ENCODE measurements at regions not wholly inside any gene's neighbourhood (a gene's known extent, or its start where the extent isn't known, plus 50 kb on each side); places are given as distances from the start of the nearest gene placed in this dataset.

DNA sequence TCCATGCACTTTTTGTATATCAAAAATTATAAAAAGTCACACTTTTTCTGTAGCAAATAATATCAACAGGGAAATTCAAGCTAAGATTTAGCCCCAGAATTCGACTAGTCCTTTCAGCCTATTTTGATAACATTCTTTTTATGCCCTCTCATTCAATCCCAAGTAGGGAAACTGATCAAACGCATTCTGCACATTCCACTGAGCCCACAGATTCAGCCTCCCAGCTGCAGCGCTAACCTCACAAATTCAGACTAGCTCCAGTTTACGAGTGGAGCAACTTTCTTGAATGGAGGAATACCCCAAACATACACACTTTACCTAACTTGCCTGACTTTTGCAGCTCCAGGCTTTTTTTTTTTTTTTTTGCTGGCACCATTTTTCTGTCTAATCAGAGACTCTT, 70.3 kb upstream of the HEY2 start:
- TF ChIP-seq, protein P1, sequence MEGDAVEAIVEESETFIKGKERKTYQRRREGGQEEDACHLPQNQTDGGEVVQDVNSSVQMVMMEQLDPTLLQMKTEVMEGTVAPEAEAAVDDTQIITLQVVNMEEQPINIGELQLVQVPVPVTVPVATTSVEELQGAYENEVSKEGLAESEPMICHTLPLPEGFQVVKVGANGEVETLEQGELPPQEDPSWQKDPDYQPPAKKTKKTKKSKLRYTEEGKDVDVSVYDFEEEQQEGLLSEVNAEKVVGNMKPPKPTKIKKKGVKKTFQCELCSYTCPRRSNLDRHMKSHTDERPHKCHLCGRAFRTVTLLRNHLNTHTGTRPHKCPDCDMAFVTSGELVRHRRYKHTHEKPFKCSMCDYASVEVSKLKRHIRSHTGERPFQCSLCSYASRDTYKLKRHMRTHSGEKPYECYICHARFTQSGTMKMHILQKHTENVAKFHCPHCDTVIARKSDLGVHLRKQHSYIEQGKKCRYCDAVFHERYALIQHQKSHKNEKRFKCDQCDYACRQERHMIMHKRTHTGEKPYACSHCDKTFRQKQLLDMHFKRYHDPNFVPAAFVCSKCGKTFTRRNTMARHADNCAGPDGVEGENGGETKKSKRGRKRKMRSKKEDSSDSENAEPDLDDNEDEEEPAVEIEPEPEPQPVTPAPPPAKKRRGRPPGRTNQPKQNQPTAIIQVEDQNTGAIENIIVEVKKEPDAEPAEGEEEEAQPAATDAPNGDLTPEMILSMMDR (IDR thresholded peaks at IDR 0.05): no peak
- H3K27ac ChIP-seq: peak overlapping the region; percentile 28 to 57
- intact Hi-C loops (cut with DNase I): no loop called here
- H3K4me3 ChIP-seq: no peak overlapping the region
- peaks cover 7 to 11% of the 10 kb centered on the region in 2 donors for H3K4me1 ChIP-seq
- no peaks in the 10 kb centered on the region for H3K9me3 ChIP-seq
- DNase-seq (ENCODE audit: low spot score in 2 of 2): no peak
- no peaks in the 10 kb centered on the region for H3K36me3 ChIP-seq
- H3K27me3 ChIP-seq: no peaks in the 10 kb centered on the region

DNA sequence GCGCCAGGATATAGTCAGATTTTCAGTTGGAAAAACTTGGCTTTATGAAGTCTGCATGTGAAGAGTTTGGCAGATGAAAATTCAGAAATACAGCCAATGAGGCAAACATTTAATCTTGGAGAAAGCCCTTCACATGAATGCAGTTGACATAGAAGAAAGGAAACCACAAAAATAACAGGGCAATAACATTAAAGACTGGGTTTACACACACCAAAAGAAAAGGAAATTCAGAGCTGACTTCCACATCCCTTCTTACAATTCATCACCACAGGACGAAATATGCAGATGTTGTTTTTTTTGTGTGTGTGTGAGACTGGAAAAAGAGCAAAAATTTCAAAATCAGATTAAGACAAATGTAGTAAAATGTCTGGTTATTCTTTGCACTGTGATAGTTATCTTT, 69.8 kb upstream of the HEY2 start:
- peaks cover 7 to 9% of the 10 kb centered on the region in 2 donors for H3K4me1 ChIP-seq
- H3K27ac ChIP-seq: peak overlapping the region; percentile 28 to 33
- DNase-seq (ENCODE audit: low spot score in 2 of 2): no peak
- intact Hi-C loops (cut with DNase I): no loop called here
- no peaks in the 10 kb centered on the region for H3K36me3 ChIP-seq
- H3K4me3 ChIP-seq: no peak overlapping the region
- H3K9me3 ChIP-seq: no peaks in the 10 kb centered on the region
- TF ChIP-seq, protein P1 (IDR thresholded peaks at IDR 0.05): no peak
- H3K27me3 ChIP-seq: no peaks in the 10 kb centered on the region

DNA sequence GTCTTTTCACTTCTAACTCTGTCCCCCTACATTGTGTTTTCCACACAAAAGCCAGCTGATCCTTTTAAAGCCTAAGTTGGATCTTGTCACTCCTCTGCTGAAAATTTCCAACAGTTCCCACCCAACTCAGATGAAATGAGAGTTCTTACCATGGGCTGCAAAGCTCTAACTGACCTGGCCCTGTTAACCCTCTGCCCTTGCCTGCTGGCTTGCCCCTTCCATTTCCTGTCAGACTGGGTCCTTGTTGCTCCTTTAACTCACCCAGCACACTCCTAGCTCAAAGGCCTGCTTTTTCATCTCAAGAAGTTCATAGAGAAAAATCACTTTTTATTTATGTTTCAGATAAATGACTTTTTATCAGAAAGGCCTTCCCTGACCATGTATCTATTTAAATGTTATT, 66.5 kb upstream of the HEY2 start:
- Histone ChIP-seq H3K36me3 (no peaks in the 10 kb centered on the region), H3K27ac (no peak overlapping the region), H3K27me3 (no peaks in the 10 kb centered on the region), H3K4me1 (peaks cover 4 to 7% of the 10 kb centered on the region in 2 donors), H3K9me3 (no peaks in the 10 kb centered on the region), H3K4me3 (no peak overlapping the region)
- intact Hi-C loops (cut with DNase I): no loop called here
- DNase-seq (ENCODE audit: low spot score in 2 of 2): no peak
- TF ChIP-seq, protein P1 (IDR thresholded peaks at IDR 0.05): no peak

DNA sequence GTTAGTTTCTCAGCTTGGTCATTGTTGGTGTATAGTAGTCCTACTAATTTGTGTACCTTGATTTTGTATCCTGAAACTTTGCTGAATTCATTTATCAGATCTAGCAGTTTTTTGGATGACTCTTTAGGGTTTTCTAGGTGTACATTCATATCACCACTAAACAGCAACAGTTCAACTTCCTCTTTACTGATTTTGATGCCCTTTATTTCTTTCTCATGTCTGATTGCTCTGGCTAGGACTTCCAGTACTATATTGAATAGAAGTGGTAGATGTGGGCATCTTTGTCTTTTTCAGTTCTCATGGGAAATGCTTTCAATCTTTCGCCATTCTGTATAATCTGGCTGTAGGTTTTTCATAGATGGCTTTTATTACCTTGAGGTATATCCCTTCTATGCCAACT, 61.3 kb upstream of the HEY2 start:
- H3K27me3 ChIP-seq: no peaks in the 10 kb centered on the region
- peak overlapping the region; percentile 38 to 49 for H3K27ac ChIP-seq
- intact Hi-C loops (cut with DNase I): no loop called here
- no peak for DNase-seq (ENCODE audit: low spot score in 2 of 2)
- TF ChIP-seq, protein P1 (IDR thresholded peaks at IDR 0.05): no peak
- H3K4me1 ChIP-seq: peaks cover 0 to 3% of the 10 kb centered on the region in 2 donors
- no peak overlapping the region for H3K4me3 ChIP-seq
- H3K9me3 ChIP-seq: peaks cover 0 to 11% of the 10 kb centered on the region in 2 donors
- H3K36me3 ChIP-seq: no peaks in the 10 kb centered on the region

DNA sequence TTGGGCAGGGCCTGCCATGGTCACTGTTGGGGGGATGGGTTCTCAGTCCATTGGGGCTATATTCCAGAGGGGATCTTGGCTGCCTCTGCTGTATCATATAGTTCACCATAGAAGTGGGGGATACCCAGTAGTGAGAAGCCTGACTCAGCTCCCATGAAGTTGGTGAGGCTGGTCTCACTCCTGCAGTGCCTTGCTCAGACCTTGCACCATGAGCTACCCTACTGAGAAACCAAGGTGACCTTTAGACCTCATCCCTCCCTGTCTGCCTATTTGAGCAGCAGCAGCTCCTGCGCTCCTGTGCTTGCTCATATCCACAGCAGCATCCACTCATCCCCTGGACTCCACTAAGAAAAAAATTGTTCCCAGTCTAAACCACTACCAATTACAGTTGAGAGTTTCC, 56.0 kb upstream of the HEY2 start:
- no peak overlapping the region for H3K4me3 ChIP-seq
- no peaks in the 10 kb centered on the region for H3K36me3 ChIP-seq
- H3K27ac ChIP-seq: no peak overlapping the region
- no peak for DNase-seq (ENCODE audit: low spot score in 2 of 2)
- H3K27me3 ChIP-seq: no peaks in the 10 kb centered on the region
- peaks cover 0 to 3% of the 10 kb centered on the region in 2 donors for H3K4me1 ChIP-seq
- peaks cover 0 to 11% of the 10 kb centered on the region in 2 donors for H3K9me3 ChIP-seq
- TF ChIP-seq, protein P1 (IDR thresholded peaks at IDR 0.05): no peak
- intact Hi-C loops (cut with DNase I): no loop called here

DNA sequence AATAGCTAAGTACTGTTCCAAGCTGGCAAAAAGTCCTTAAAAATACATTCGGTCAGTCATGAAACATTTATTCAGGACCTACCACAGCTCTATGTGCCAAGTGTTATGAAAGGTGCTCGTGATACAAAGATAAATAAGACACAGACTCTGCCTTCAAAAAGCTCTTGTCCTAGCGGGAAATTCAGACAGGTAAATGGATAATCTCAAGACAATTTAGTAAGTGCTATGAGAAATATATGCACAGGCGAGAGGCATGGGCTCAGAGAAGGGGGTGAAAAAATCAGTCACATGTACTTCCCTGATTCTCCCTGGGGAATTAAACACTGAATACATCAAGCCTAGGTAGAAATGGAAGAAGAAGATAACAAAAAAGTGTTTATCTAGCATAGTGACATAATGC, 49.8 kb upstream of the HEY2 start:
- Histone ChIP-seq H3K9me3 (no peaks in the 10 kb centered on the region), H3K36me3 (no peaks in the 10 kb centered on the region), H3K4me1 (peaks cover 0 to 7% of the 10 kb centered on the region in 2 donors), H3K27me3 (no peaks in the 10 kb centered on the region), H3K4me3 (no peak overlapping the region), H3K27ac (peak overlapping the region; percentile 31 to 41)
- DNase-seq (ENCODE audit: low spot score in 2 of 2): no peak
- intact Hi-C loops (cut with DNase I): loop anchor here (5.0 kb wide), 1 partner anchor 43 kb away; no protein-coding TSS in a partner anchor
- TF ChIP-seq, protein P1 (IDR thresholded peaks at IDR 0.05): no peak

All from ascending aorta (tissue), 2 donors.